Uterus (tissue), 3 donors: ENCODE measurements at regions not wholly inside any gene's neighbourhood (a gene's known extent, or its start where the extent isn't known, plus 50 kb on each side); places are given as distances from the start of the nearest gene placed in this dataset.

Source experiments
- DNase-seq, 2 donors: peaks; one replicate each; pipeline ENCODE4 v3.0.0-alpha.2; 2019 to 2020
- H3K27ac ChIP-seq, 2 donors: fragments of 200-600 bp; sonication (generic); 1 replicate in 1 of 2; 2 replicates in 1 of 2; pipeline ENCODE4 v1.5.1; 2016 to 2018
- H3K27me3 ChIP-seq, 2 donors: fragments of 200-600 bp; sonication (generic); one replicate each; pipeline ENCODE4 v1.5.1; 2018 to 2019; ENCODE audit warnings: control low read depth in 1 of 2
- H3K36me3 ChIP-seq, 2 donors: fragments of 200-600 bp; sonication (generic); one replicate each; pipeline ENCODE4 v1.5.1; 2019; ENCODE audit warnings: control low read depth in 1 of 2
- H3K4me1 ChIP-seq, 2 donors: fragments of 200-600 bp; sonication (generic); one replicate each; pipeline ENCODE4 v1.5.1; 2018 to 2019; ENCODE audit warnings: control low read depth in 1 of 2
- H3K4me3 ChIP-seq, 2 donors: fragments of 200-600 bp; sonication (generic); 1 replicate in 1 of 2; 2 replicates in 1 of 2; pipeline ENCODE4 v1.5.1; 2018 to 2019; ENCODE audit warnings: mild to moderate bottlenecking in 1 of 2
- H3K9me3 ChIP-seq, 2 donors: fragments of 200-600 bp; sonication (generic); one replicate each; pipeline ENCODE4 v1.5.1; 2019; ENCODE audit warnings: control low read depth in 1 of 2
- CTCF ChIP-seq, 4 experiments: fragments of 200-600 bp in 2 of 4; fragments of 450-650 bp in 2 of 4; sonication (generic) in 2 of 4; IDR thresholded peaks; one replicate each; pipeline ENCODE4 v1.5.1; 2016 to 2019; ENCODE audit warnings: antibody characterized with exemption in 4 of 4, mild to moderate bottlenecking in 2 of 4, moderate library complexity in 1 of 4
- POLR2A ChIP-seq, 2 donors: fragments of 450-650 bp; IDR thresholded peaks; one replicate each; pipeline ENCODE4 v1.6.1; 2016; ENCODE audit warnings: antibody characterized with exemption in 2 of 2, mild to moderate bottlenecking in 1 of 2, moderate library complexity in 1 of 2
- intact Hi-C: fragments of 100-400 bp; cut with DNase I; formaldehyde crosslinking; loops from one replicate; pipeline ENCODE4 v1.15.1; 2023; ENCODE audit warnings: low total_unique reads
- donor health status: DM: yes; HTN: yes; CAD: no.

- intact Hi-C loops, result no loop called here
- no peaks in the 10 kb centered on the region for H3K36me3 ChIP-seq
- no peak for DNase-seq
- no peaks in the 10 kb centered on the region for H3K4me1 ChIP-seq
- TF ChIP-seq POLR2A (IDR thresholded peaks at IDR 0.05) (no peak), CTCF (IDR thresholded peaks at IDR 0.05) (no peak)
- H3K27me3 ChIP-seq, result no peaks in the 10 kb centered on the region
- H3K9me3 ChIP-seq, result no peaks in the 10 kb centered on the region
- no peak overlapping the region for H3K4me3 ChIP-seq
- H3K27ac ChIP-seq, result no peak overlapping the region
These were observed 1377.3 kb downstream of the TBC1D22A start for GRCh38 chr22:48139776-48140175.

GRCh38 chr22:48138855-48139254, 1376.4 kb downstream of the TBC1D22A start:
- no peaks in the 10 kb centered on the region for H3K9me3 ChIP-seq
- no peaks in the 10 kb centered on the region for H3K36me3 ChIP-seq
- H3K4me3 ChIP-seq, result no peak overlapping the region
- H3K4me1 ChIP-seq, result no peaks in the 10 kb centered on the region
- no peak for TF ChIP-seq POLR2A (IDR thresholded peaks at IDR 0.05)
- TF ChIP-seq CTCF (IDR thresholded peaks at IDR 0.05), result no peak
- intact Hi-C loops, result no loop called here
- no peak overlapping the region for H3K27ac ChIP-seq
- H3K27me3 ChIP-seq, result no peaks in the 10 kb centered on the region
- no peak for DNase-seq

GRCh38 chr22:48138427-48138826, 1376.0 kb downstream of the TBC1D22A start:
- H3K27me3 ChIP-seq, result no peaks in the 10 kb centered on the region
- no peak overlapping the region for H3K4me3 ChIP-seq
- H3K27ac ChIP-seq, result no peak overlapping the region
- H3K36me3 ChIP-seq, result no peaks in the 10 kb centered on the region
- TF ChIP-seq CTCF (IDR thresholded peaks at IDR 0.05) (no peak), POLR2A (IDR thresholded peaks at IDR 0.05) (no peak)
- intact Hi-C loops, result no loop called here
- no peaks in the 10 kb centered on the region for H3K9me3 ChIP-seq
- no peak for DNase-seq
- no peaks in the 10 kb centered on the region for H3K4me1 ChIP-seq

- TF ChIP-seq POLR2A (IDR thresholded peaks at IDR 0.05) (no peak), CTCF (IDR thresholded peaks at IDR 0.05) (no peak)
- intact Hi-C loops, result no loop called here
- no peak for DNase-seq
- H3K4me3 ChIP-seq, result no peak overlapping the region
- H3K27ac ChIP-seq, result no peak overlapping the region
- no peaks in the 10 kb centered on the region for H3K36me3 ChIP-seq
- no peaks in the 10 kb centered on the region for H3K9me3 ChIP-seq
- H3K27me3 ChIP-seq, result no peaks in the 10 kb centered on the region
- no peaks in the 10 kb centered on the region for H3K4me1 ChIP-seq
These were observed 1375.2 kb downstream of the TBC1D22A start for GRCh38 chr22:48137640-48138039.

- Histone ChIP-seq H3K27me3 (no peaks in the 10 kb centered on the region), H3K9me3 (no peaks in the 10 kb centered on the region), H3K36me3 (no peaks in the 10 kb centered on the region), H3K4me1 (no peaks in the 10 kb centered on the region), H3K27ac (no peak overlapping the region), H3K4me3 (no peak overlapping the region)
- TF ChIP-seq CTCF (IDR thresholded peaks at IDR 0.05) (no peak), POLR2A (IDR thresholded peaks at IDR 0.05) (no peak)
- intact Hi-C loops, result no loop called here
- no peak for DNase-seq
These were observed 1373.1 kb downstream of the TBC1D22A start for GRCh38 chr22:48135592-48135991.
